B cell (primary cell): ENCODE measurements at regions not wholly inside any gene's neighbourhood (a gene's known extent, or its start where the extent isn't known, plus 50 kb on each side); places are given as distances from the start of the nearest gene placed in this dataset.

ENCODE experiments used
- ATAC-seq: fragments of 200-7000 bp; cut with Tn5 transposase; one replicate; pipeline ENCODE4 v1.10.0; 2021; ENCODE audit warnings: low read depth, mild to moderate bottlenecking, moderate number of reproducible peaks, moderate library complexity
- CTCF ChIA-PET: fragments of 350-600 bp; sonication (Branson Sonifier 250); formaldehyde crosslinking; loops from one replicate; lab custom pipeline; 2021; ENCODE audit warnings: antibody characterized with exemption, inconsistent platforms; lab: Charles Lee
- POLR2A ChIA-PET: fragments of 350-600 bp; sonication (Branson Sonifier 250); formaldehyde crosslinking; loops from one replicate; lab custom pipeline; 2021; ENCODE audit warnings: antibody characterized with exemption; lab: Charles Lee
- DNase-seq: peaks from one replicate; pipeline ENCODE4 v3.0.0; 2013
- H2AFZ ChIP-seq: 2 replicates; pipeline ENCODE4 v1.6.1; 2012; ENCODE audit warnings: mild to moderate bottlenecking, low read depth, low read length; ENCODE audit not compliant: insufficient read depth, poor library complexity, severe bottlenecking
- H3K27ac ChIP-seq, 2 donors: 1 replicate in 1 of 2; 2 replicates in 1 of 2; pipeline ENCODE4 v1.5.1; 2012 to 2013; ENCODE audit warnings: low read length in 2 of 2, mild to moderate bottlenecking in 2 of 2, moderate library complexity in 1 of 2
- H3K27me3 ChIP-seq, 4 experiments: fragments of 200-600 bp in 1 of 4; sonication (generic) in 1 of 4; replicated peaks in 1 of 4; 1 replicate in 2 of 4; 2 replicates in 2 of 4; pipeline versions ENCODE4 v1.6.1 to v1.7.0; 2013 to 2016; ENCODE audit warnings: low read length in 3 of 4, mild to moderate bottlenecking in 2 of 4, mixed read lengths in 1 of 4, moderate library complexity in 1 of 4; ENCODE audit not compliant: insufficient read depth in 4 of 4, control insufficient read depth in 3 of 4; ENCODE audit errors: control extremely low read depth in 1 of 4
- H3K36me3 ChIP-seq, 2 experiments: replicated peaks in 1 of 2; 1 replicate in 1 of 2; 2 replicates in 1 of 2; pipeline versions ENCODE4 v1.6.1 to v1.7.1; 2013; ENCODE audit warnings: low read length in 1 of 2; ENCODE audit not compliant: insufficient read depth in 2 of 2, control insufficient read depth in 1 of 2; ENCODE audit errors: control extremely low read depth in 1 of 2, extremely low read depth in 1 of 2
- H3K4me1 ChIP-seq, 2 donors: fragments of 200-600 bp in 1 of 2; sonication (generic) in 1 of 2; 1 replicate in 1 of 2; 2 replicates in 1 of 2; pipeline versions ENCODE4 v1.5.1 to v1.6.1; 2013 to 2017; ENCODE audit warnings: low read length in 2 of 2; ENCODE audit not compliant: control insufficient read depth in 2 of 2, insufficient read depth in 2 of 2
- H3K4me2 ChIP-seq: replicated peaks from 2 replicates; pipeline ENCODE3; 2012; ENCODE audit warnings: mild to moderate bottlenecking, low read depth, low read length; ENCODE audit not compliant: poor library complexity, severe bottlenecking
- H3K4me3 ChIP-seq, 5 experiments: fragments of 200-600 bp in 1 of 5; sonication (generic) in 1 of 5; 1 replicate in 3 of 5; 2 replicates in 2 of 5; pipeline versions ENCODE4 v1.5.1 to v1.7.0; 2011 to 2016; ENCODE audit warnings: low read length in 4 of 5, mild to moderate bottlenecking in 4 of 5, low read depth in 2 of 5, control low read depth in 1 of 5, moderate library complexity in 1 of 5; ENCODE audit not compliant: insufficient read depth in 1 of 5; ENCODE audit errors: control extremely low read depth in 1 of 5, extremely low read depth in 1 of 5
- H3K79me2 ChIP-seq: fragments of 200-600 bp; sonication (generic); one replicate; pipeline ENCODE4 v1.6.0; 2016; ENCODE audit warnings: low read length; ENCODE audit not compliant: control insufficient read depth, insufficient read depth
- H3K9ac ChIP-seq: fragments of 200-600 bp; sonication (generic); 2 replicates; pipeline ENCODE4 v1.6.1; 2017; ENCODE audit warnings: mild to moderate bottlenecking, low read length, moderate library complexity
- H3K9me3 ChIP-seq, 3 donors: one replicate each; pipeline versions ENCODE4 v1.6.1 to v1.7.1; 2013; ENCODE audit warnings: low read length in 2 of 3; ENCODE audit not compliant: control insufficient read depth in 2 of 3, insufficient read depth in 1 of 3; ENCODE audit errors: control extremely low read depth in 1 of 3
- H4K20me1 ChIP-seq: 2 replicates; pipeline ENCODE4 v1.6.0; 2012; ENCODE audit warnings: mild to moderate bottlenecking, low read length; ENCODE audit not compliant: insufficient read depth, control insufficient read depth, poor library complexity, severe bottlenecking
- H3K27ac Mint-ChIP-seq: one replicate; pipeline ENCODE4 v1.8.0; 2021; ENCODE audit warnings: mixed read lengths
- H3K27me3 Mint-ChIP-seq: one replicate; pipeline ENCODE4 v1.8.0; 2021; ENCODE audit warnings: mixed read lengths
- H3K4me1 Mint-ChIP-seq: one replicate; pipeline ENCODE4 v1.8.0; 2021; ENCODE audit warnings: mixed read lengths
- H3K4me3 Mint-ChIP-seq: one replicate; pipeline ENCODE4 v1.8.0; 2021; ENCODE audit warnings: mixed read lengths
- H3K9me3 Mint-ChIP-seq: one replicate; pipeline ENCODE4 v1.8.0; 2022; ENCODE audit warnings: mixed read lengths; ENCODE audit not compliant: insufficient read depth
- CTCF ChIP-seq: fragments of 200-600 bp; IDR thresholded peaks from one replicate; pipeline ENCODE4 v1.8.0; 2022; ENCODE audit warnings: antibody characterized with exemption, mild to moderate bottlenecking
- EZH2 ChIP-seq: IDR thresholded peaks from 2 replicates; pipeline ENCODE4 v1.6.1; 2012; ENCODE audit warnings: borderline replicate concordance, low read depth, mild to moderate bottlenecking, moderate library complexity, low read length; ENCODE audit not compliant: insufficient read depth, poor library complexity, severe bottlenecking
- WGBS: methylation state at CpG from one replicate; pipeline ENCODE4 v1.1.5; 2013; ENCODE audit warnings: missing lambda C conversion rate; ENCODE audit not compliant: insufficient coverage; 5-methylcytosine and 5-hydroxymethylcytosine counted together
- intact Hi-C: fragments of 100-400 bp; cut with micrococcal nuclease; formaldehyde crosslinking; loops from one replicate; pipeline ENCODE4 v1.10.0; 2022

DNA sequence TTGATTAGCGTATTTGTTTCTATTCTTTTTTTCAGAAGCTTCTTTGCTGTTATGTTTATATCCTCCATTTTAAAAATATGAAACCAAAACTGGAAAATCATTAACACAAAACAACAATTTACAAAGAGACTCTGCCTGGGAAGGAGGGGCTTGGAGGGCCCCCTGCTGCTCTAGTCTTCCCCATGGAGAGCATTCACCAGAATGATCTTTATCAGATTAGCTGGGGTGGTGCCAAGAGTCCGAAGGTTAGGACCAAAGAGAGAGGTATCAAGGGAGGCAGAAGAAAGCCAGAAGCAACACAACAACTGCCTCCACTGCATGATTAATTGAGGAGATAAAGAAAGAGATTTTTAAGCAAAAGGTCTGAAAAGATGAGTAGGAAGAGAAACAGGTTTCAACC, 218.6 kb downstream of the IRS1 start:
- ATAC-seq, result no peak
- no peaks in the 10 kb centered on the region for H3K36me3 ChIP-seq
- no peaks in the 10 kb centered on the region for H4K20me1 ChIP-seq
- Mint-ChIP-seq H3K9me3 (no peaks in the 10 kb centered on the region), H3K4me1 (no peaks in the 10 kb centered on the region), H3K27me3 (peaks cover 15% of the 10 kb centered on the region), H3K27ac (no peak overlapping the region), H3K4me3 (no peak overlapping the region)
- ChIA-PET CTCF (no interaction called here), POLR2A (no interaction called here)
- no peak overlapping the region for H3K4me3 ChIP-seq
- no peaks in the 10 kb centered on the region for H3K9me3 ChIP-seq
- no peak for DNase-seq
- H3K27ac ChIP-seq, result no peak overlapping the region
- intact Hi-C loops, result no loop called here
- no peak overlapping the region for H3K9ac ChIP-seq
- TF ChIP-seq EZH2, result no peak
- TF ChIP-seq CTCF, result no peak
- H3K27me3 ChIP-seq, result no peaks in the 10 kb centered on the region
- H3K4me1 ChIP-seq, result no peaks in the 10 kb centered on the region
- H2AFZ ChIP-seq, result no peak overlapping the region
- 80% methylated on average over 1 of the region's 2 CpGs for WGBS
- no peak overlapping the region for H3K4me2 ChIP-seq
- H3K79me2 ChIP-seq, result no peaks in the 10 kb centered on the region

DNA sequence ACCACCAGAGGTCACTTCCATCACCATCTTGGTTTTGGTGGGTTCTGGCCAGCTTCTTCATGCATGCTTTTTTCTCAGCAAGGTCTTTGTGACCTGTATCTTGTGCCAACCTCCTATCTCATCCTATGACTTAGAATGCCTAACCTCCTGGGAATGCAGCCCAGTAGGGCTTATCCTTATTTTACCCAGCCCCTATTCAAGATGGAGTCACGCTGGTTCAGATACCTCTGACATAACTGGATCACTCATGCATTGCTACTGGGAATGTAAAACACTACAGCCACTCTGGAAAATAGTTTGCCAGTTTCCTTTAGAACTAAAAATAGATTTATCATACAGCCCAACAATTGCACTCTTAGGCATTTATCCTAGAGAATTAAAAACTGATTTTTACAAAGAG, 219.2 kb downstream of the IRS1 start:
- Mint-ChIP-seq H3K4me1 (no peaks in the 10 kb centered on the region), H3K27ac (no peak overlapping the region), H3K4me3 (no peak overlapping the region), H3K27me3 (peaks cover 15% of the 10 kb centered on the region), H3K9me3 (no peaks in the 10 kb centered on the region)
- 73% methylated on average over 1 of the region's 1 CpG for WGBS
- no peak overlapping the region for H2AFZ ChIP-seq
- no peak overlapping the region for H3K27ac ChIP-seq
- intact Hi-C loops, result no loop called here
- H3K9me3 ChIP-seq, result no peaks in the 10 kb centered on the region
- CTCF ChIA-PET, result no interaction called here
- no peak overlapping the region for H3K9ac ChIP-seq
- H3K27me3 ChIP-seq, result no peaks in the 10 kb centered on the region
- no peaks in the 10 kb centered on the region for H4K20me1 ChIP-seq
- H3K4me3 ChIP-seq, result no peak overlapping the region
- H3K79me2 ChIP-seq, result no peaks in the 10 kb centered on the region
- DNase-seq (no peak), ATAC-seq (no peak)
- no peak overlapping the region for H3K4me2 ChIP-seq
- no peaks in the 10 kb centered on the region for H3K36me3 ChIP-seq
- POLR2A ChIA-PET, result no interaction called here
- TF ChIP-seq CTCF, result no peak
- TF ChIP-seq EZH2, result no peak
- H3K4me1 ChIP-seq, result no peaks in the 10 kb centered on the region
